Mesodermal cell (in vitro differentiated cells): ENCODE measurements at regions not wholly inside any gene's neighbourhood (a gene's known extent, or its start where the extent isn't known, plus 50 kb on each side); places are given as distances from the start of the nearest gene placed in this dataset.

Experiments used
- H3K27ac ChIP-seq: 2 replicates; pipeline ENCODE4 v1.7.0; 2013; ENCODE audit warnings: mild to moderate bottlenecking, low read depth, low read length, moderate library complexity; ENCODE audit not compliant: severe bottlenecking
- H3K36me3 ChIP-seq: 2 replicates; pipeline ENCODE4 v1.7.1; 2013; ENCODE audit warnings: mild to moderate bottlenecking, low read length, moderate library complexity; ENCODE audit not compliant: control insufficient read depth, insufficient read depth
- H3K4me1 ChIP-seq: one replicate; pipeline ENCODE4 v1.7.1; 2013; ENCODE audit warnings: mild to moderate bottlenecking, low read length; ENCODE audit not compliant: insufficient read depth, control insufficient read depth, poor library complexity, severe bottlenecking
- H3K4me3 ChIP-seq: 2 replicates; pipeline ENCODE4 v1.7.0; 2013; ENCODE audit warnings: low read length, control low read depth, mild to moderate bottlenecking; ENCODE audit not compliant: insufficient read depth, poor library complexity, severe bottlenecking; ENCODE audit errors: extremely low read depth
- H3K9me3 ChIP-seq: 2 replicates; pipeline ENCODE4 v1.7.1; 2013; ENCODE audit warnings: mild to moderate bottlenecking, low read length, moderate library complexity; ENCODE audit not compliant: control insufficient read depth
- WGBS, 2 experiments: methylation state at CpG; one replicate each; pipeline ENCODE4 v1.1.5; 2013; ENCODE audit warnings: missing lambda C conversion rate in 2 of 2; ENCODE audit not compliant: insufficient coverage in 2 of 2; 5-methylcytosine and 5-hydroxymethylcytosine counted together

GRCh38 chr5:89233462-89233861 lies 350.5 kb upstream of the MEF2C start:
- H3K4me3 ChIP-seq, result no peak overlapping the region
- H3K27ac ChIP-seq, result no peak overlapping the region
- no peaks in the 10 kb centered on the region for H3K4me1 ChIP-seq
- no peaks in the 10 kb centered on the region for H3K36me3 ChIP-seq
- H3K9me3 ChIP-seq, result no peaks in the 10 kb centered on the region

- H3K9me3 ChIP-seq, result no peaks in the 10 kb centered on the region
- no peak overlapping the region for H3K4me3 ChIP-seq
- H3K4me1 ChIP-seq, result no peaks in the 10 kb centered on the region
- no CpG with 5 or more reads among the region's 3 CpGs for WGBS, 2 experiments
- H3K36me3 ChIP-seq, result no peaks in the 10 kb centered on the region
- no peak overlapping the region for H3K27ac ChIP-seq
These were observed 349.2 kb upstream of the MEF2C start for GRCh38 chr5:89232139-89232603.

DNA sequence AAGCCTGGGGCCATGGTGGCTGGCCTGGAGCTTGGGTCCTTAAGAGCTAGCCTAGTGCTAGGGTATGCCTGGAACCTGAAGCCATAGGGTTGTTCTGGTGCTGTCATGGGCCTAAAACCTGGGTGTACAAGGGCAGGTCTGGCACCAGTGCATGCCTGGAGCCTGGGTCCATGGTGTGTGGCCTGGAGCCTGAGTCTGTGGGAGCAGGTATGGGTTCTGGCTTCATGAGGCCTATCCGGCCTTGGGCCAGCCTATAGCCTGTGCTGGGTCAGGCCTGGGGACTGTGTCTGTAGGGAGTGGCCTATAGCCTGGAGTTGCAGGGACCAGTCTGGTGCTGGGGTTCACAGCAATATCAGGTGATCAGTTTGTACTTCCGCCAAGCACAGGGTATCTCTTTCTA lies 347.2 kb upstream of the MEF2C start:
- no peaks in the 10 kb centered on the region for H3K4me1 ChIP-seq
- no peak overlapping the region for H3K4me3 ChIP-seq
- no peak overlapping the region for H3K27ac ChIP-seq
- no peaks in the 10 kb centered on the region for H3K9me3 ChIP-seq
- H3K36me3 ChIP-seq, result no peaks in the 10 kb centered on the region
- WGBS, 2 experiments, result 92 to 100% methylated on average over 1 of the region's 2 CpGs

GRCh38 chr5:89229331-89230070 lies 346.5 kb upstream of the MEF2C start:
- Histone ChIP-seq H3K27ac (no peak overlapping the region), H3K36me3 (no peaks in the 10 kb centered on the region), H3K9me3 (no peaks in the 10 kb centered on the region), H3K4me3 (no peak overlapping the region), H3K4me1 (no peaks in the 10 kb centered on the region)
- WGBS, 2 experiments, result 87 to 93% methylated on average over 7 to 8 of the region's 8 CpGs

DNA sequence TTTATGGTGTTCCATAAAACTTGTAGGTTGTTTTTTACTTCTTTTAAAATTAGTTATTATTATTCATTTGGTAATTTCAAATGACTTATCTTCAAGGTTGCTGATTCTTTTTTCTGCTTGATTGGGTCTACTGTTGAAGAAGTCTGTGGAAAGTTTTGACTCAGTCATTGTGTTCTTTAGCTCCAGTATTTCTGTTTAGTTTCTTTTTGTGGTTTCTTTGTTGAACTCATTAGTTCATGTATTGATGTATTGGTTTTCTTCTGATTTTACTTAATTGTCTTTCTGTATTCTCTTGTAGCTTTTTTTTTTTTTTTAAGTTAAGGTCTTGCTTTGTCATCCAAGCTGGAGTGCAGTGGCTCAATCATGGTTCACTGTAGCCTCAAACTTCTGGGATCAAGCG lies 345.4 kb upstream of the MEF2C start:
- no peaks in the 10 kb centered on the region for H3K9me3 ChIP-seq
- no peaks in the 10 kb centered on the region for H3K36me3 ChIP-seq
- H3K27ac ChIP-seq, result no peak overlapping the region
- H3K4me1 ChIP-seq, result no peaks in the 10 kb centered on the region
- H3K4me3 ChIP-seq, result no peak overlapping the region
- WGBS, 2 experiments, result 86% methylated on average over 1 of the region's 1 CpG; no CpG with 5 or more reads in 1 of the 2 experiments

- H3K27ac ChIP-seq, result no peak overlapping the region
- H3K9me3 ChIP-seq, result no peaks in the 10 kb centered on the region
- H3K4me1 ChIP-seq, result no peaks in the 10 kb centered on the region
- 100% methylated on average over 1 of the region's 3 CpGs; no CpG with 5 or more reads in 1 of the 2 experiments for whole genome bisulfite sequencing, 2 experiments
- no peak overlapping the region for H3K4me3 ChIP-seq
- H3K36me3 ChIP-seq, result no peaks in the 10 kb centered on the region
These were observed 335.4 kb upstream of the MEF2C start for GRCh38 chr5:89218364-89218763.

DNA sequence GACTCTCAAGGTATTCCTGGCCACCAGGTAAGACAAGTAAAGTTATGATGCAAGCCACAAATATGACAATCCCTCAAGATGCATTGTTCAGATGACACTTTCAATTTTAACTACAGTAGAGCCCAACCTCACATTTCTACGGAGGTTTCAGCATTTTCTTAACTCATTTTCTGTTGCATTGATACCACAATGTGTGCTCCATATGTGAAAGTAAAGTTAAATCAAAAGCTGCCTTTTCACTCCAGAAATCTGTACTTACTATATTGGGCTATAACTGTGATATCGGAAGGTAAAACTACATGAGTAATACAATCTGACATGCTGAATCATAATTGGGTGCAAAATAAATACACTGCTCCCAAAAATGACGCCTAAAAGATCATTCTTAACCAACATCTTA lies 333.6 kb upstream of the MEF2C start:
- no CpG with 5 or more reads among the region's 3 CpGs for WGBS, 2 experiments
- Histone ChIP-seq H3K27ac (no peak overlapping the region), H3K4me1 (no peaks in the 10 kb centered on the region), H3K36me3 (no peaks in the 10 kb centered on the region), H3K9me3 (no peaks in the 10 kb centered on the region), H3K4me3 (no peak overlapping the region)

DNA sequence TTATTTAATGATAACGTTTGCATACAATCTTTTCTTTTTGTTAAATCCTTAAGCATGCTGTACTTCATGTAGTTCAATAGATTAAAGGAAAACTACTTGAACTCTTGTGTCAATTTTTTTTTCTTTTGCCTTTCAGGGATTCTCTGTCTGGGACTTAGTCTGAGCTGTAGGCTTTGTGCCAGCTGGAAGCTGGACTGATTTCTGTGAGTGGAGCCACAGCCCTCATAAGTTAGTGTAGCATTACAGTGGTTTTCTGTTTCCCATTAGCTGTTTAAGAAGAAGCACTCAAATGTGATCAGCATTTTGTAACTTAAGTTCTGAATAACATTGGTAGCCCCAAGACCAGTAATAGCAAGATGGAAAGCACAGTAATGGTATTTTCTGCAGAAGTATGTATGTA lies 330.6 kb upstream of the MEF2C start:
- no peaks in the 10 kb centered on the region for H3K36me3 ChIP-seq
- H3K4me3 ChIP-seq, result no peak overlapping the region
- H3K27ac ChIP-seq, result no peak overlapping the region
- no peaks in the 10 kb centered on the region for H3K9me3 ChIP-seq
- H3K4me1 ChIP-seq, result no peaks in the 10 kb centered on the region
- WGBS, 2 experiments, result no CpG with 5 or more reads among the region's 1 CpG

DNA sequence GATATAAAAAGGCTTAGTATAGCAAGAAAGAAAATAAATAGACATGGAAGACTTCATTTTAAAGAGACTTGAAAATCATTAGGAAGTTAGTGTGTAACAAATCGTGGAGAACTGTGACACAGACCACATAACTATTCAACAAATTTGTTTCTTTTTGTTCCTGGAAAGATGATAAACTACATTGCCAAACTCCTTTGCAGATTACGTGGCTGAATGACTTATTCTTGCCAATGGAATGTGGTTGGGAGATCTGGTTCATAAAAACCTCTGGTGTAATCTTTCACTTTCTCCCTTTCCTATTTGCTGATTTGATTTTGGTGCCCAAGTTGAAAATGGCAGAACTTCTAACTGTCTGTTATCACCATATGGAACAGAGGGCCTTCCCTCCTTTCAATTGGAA lies 328.9 kb upstream of the MEF2C start:
- no peak overlapping the region for H3K27ac ChIP-seq
- no peak overlapping the region for H3K4me3 ChIP-seq
- H3K4me1 ChIP-seq, result no peaks in the 10 kb centered on the region
- H3K9me3 ChIP-seq, result no peaks in the 10 kb centered on the region
- WGBS, 2 experiments, result 83% methylated on average over 1 of the region's 2 CpGs; no CpG with 5 or more reads in 1 of the 2 experiments
- H3K36me3 ChIP-seq, result no peaks in the 10 kb centered on the region

GRCh38 chr5:89208811-89209210 lies 325.8 kb upstream of the MEF2C start:
- H3K27ac ChIP-seq, result no peak overlapping the region
- no peaks in the 10 kb centered on the region for H3K4me1 ChIP-seq
- no peak overlapping the region for H3K4me3 ChIP-seq
- no peaks in the 10 kb centered on the region for H3K36me3 ChIP-seq
- WGBS, 2 experiments, result 67 to 80% methylated on average over 1 to 2 of the region's 2 CpGs
- no peaks in the 10 kb centered on the region for H3K9me3 ChIP-seq

GRCh38 chr5:89208392-89208791 lies 325.4 kb upstream of the MEF2C start:
- Histone ChIP-seq H3K27ac (no peak overlapping the region), H3K4me1 (no peaks in the 10 kb centered on the region), H3K36me3 (no peaks in the 10 kb centered on the region), H3K9me3 (no peaks in the 10 kb centered on the region), H3K4me3 (no peak overlapping the region)
